GM23338 (cell line): ENCODE measurements at regions not wholly inside any gene's neighbourhood (a gene's known extent, or its start where the extent isn't known, plus 50 kb on each side); places are given as distances from the start of the nearest gene placed in this dataset.

Experiments used
- ATAC-seq: fragments of 200-7000 bp; cut with Tn5 transposase; 3 replicates; pipeline ENCODE4 v1.9.1; 2020
- DNase-seq: peaks from one replicate; pipeline ENCODE4 v3.0.0-alpha.2; 2015; ENCODE audit warnings: low spot score
- H2AFZ ChIP-seq: fragments of 200-600 bp; sonication (generic); 2 replicates; pipeline ENCODE4 v1.8.0; 2016; ENCODE audit warnings: antibody characterized with exemption, mild to moderate bottlenecking, moderate library complexity
- H3F3A ChIP-seq: fragments of 200-600 bp; sonication (generic); replicated peaks from 2 replicates; pipeline ENCODE4 v1.8.0; 2017; ENCODE audit warnings: antibody characterized with exemption, mixed run types, low read depth
- H3K27ac ChIP-seq: fragments of 200-600 bp; sonication (generic); 2 replicates; pipeline ENCODE4 v1.6.1; 2016; ENCODE audit warnings: low read depth
- H3K27me3 ChIP-seq: fragments of 200-600 bp; sonication (generic); 2 replicates; pipeline ENCODE4 v1.8.0; 2016; ENCODE audit warnings: mild to moderate bottlenecking, mixed run types, moderate library complexity; ENCODE audit not compliant: insufficient read depth
- H3K36me3 ChIP-seq: fragments of 200-600 bp; sonication (generic); 2 replicates; pipeline ENCODE4 v1.8.0; 2016; ENCODE audit warnings: mild to moderate bottlenecking; ENCODE audit not compliant: insufficient read depth
- H3K4me1 ChIP-seq: fragments of 200-600 bp; sonication (generic); 2 replicates; pipeline ENCODE4 v1.8.0; 2016; ENCODE audit warnings: mild to moderate bottlenecking, moderate library complexity; ENCODE audit not compliant: insufficient read depth
- H3K4me2 ChIP-seq: fragments of 200-600 bp; sonication (generic); 2 replicates; pipeline ENCODE4 v1.7.1; 2017; ENCODE audit warnings: mixed run types
- H3K4me3 ChIP-seq: fragments of 200-600 bp; sonication (generic); 2 replicates; pipeline ENCODE4 v1.6.1; 2016; ENCODE audit warnings: mixed run types
- H3K79me2 ChIP-seq: fragments of 200-600 bp; sonication (generic); replicated peaks from 2 replicates; pipeline ENCODE4 v1.8.0; 2017; ENCODE audit warnings: mild to moderate bottlenecking; ENCODE audit not compliant: insufficient read depth
- H3K9me2 ChIP-seq: fragments of 200-600 bp; sonication (generic); 2 replicates; pipeline ENCODE4 v1.8.0; 2017; ENCODE audit not compliant: insufficient read depth
- H4K20me1 ChIP-seq: fragments of 200-600 bp; sonication (generic); replicated peaks from 2 replicates; pipeline ENCODE4 v1.8.0; 2017; ENCODE audit warnings: mild to moderate bottlenecking; ENCODE audit not compliant: insufficient read depth
- H3K27ac Mint-ChIP-seq: 2 replicates; pipeline ENCODE4 v1.8.0; 2020; ENCODE audit warnings: inconsistent platforms, mild to moderate bottlenecking, moderate library complexity, mixed read lengths
- H3K27me3 Mint-ChIP-seq: 3 replicates; pipeline ENCODE4 v1.8.0; 2022; ENCODE audit warnings: low read depth, mild to moderate bottlenecking, moderate library complexity, mixed read lengths, inconsistent platforms; ENCODE audit not compliant: insufficient read depth, poor library complexity
- H3K36me3 Mint-ChIP-seq: 3 replicates; pipeline ENCODE4 v1.8.0; 2021; ENCODE audit warnings: low read depth, mild to moderate bottlenecking, inconsistent platforms, moderate library complexity, mixed read lengths
- H3K4me1 Mint-ChIP-seq: 3 replicates; pipeline ENCODE4 v1.8.0; 2020; ENCODE audit warnings: mild to moderate bottlenecking, inconsistent platforms, mixed read lengths
- H3K4me3 Mint-ChIP-seq: 3 replicates; pipeline ENCODE4 v1.8.0; 2021; ENCODE audit warnings: moderate library complexity, mild to moderate bottlenecking, inconsistent platforms, mixed read lengths
- H3K9me3 Mint-ChIP-seq: 3 replicates; pipeline ENCODE4 v1.8.0; 2020; ENCODE audit warnings: moderate library complexity, mild to moderate bottlenecking, inconsistent platforms, mixed read lengths
- CREB1 ChIP-seq: fragments of 250-450 bp; sonication (Bioruptor Pico); IDR thresholded peaks from 2 replicates; pipeline ENCODE4 v1.5.0; 2020; ENCODE audit warnings: low read depth, mild to moderate bottlenecking, moderate library complexity
- CTCF ChIP-seq, 2 experiments: fragments of 200-600 bp in 1 of 2; sonication (generic) in 1 of 2; conservative IDR thresholded peaks; 2 replicates each; pipeline versions ENCODE4 v1.5.1 to v1.6.1; 2016 to 2017; ENCODE audit warnings: antibody characterized with exemption in 2 of 2, low read depth in 2 of 2, mild to moderate bottlenecking in 2 of 2, moderate library complexity in 1 of 2
- ETS1 ChIP-seq: IDR thresholded peaks from 2 replicates; pipeline ENCODE4 v1.6.1; 2016; ENCODE audit warnings: antibody characterized with exemption
- EZH2 ChIP-seq: fragments of 200-600 bp; sonication (generic); IDR thresholded peaks from one replicate; pipeline ENCODE4 v1.8.0; 2017; ENCODE audit warnings: antibody characterized with exemption, mild to moderate bottlenecking, low read depth; ENCODE audit not compliant: unreplicated experiment
- JUNB ChIP-seq: IDR thresholded peaks from one replicate; pipeline ENCODE4 v1.6.1; 2016; ENCODE audit warnings: antibody characterized with exemption; ENCODE audit not compliant: unreplicated experiment
- POLR2AphosphoS5 ChIP-seq: IDR thresholded peaks from 2 replicates; pipeline ENCODE4 v1.6.1; 2016; ENCODE audit warnings: antibody characterized with exemption, low read depth
- REST ChIP-seq: IDR thresholded peaks from one replicate; pipeline ENCODE4 v1.6.1; 2018; ENCODE audit warnings: antibody characterized with exemption; ENCODE audit not compliant: unreplicated experiment
- STAT1 ChIP-seq: IDR thresholded peaks from one replicate; pipeline ENCODE4 v1.6.1; 2016; ENCODE audit warnings: antibody characterized with exemption; ENCODE audit not compliant: unreplicated experiment
- ZNF114 ChIP-seq: fragments of 250-450 bp; sonication (Bioruptor Pico); IDR thresholded peaks from 2 replicates; pipeline ENCODE4 v1.5.0; 2020; ENCODE audit warnings: mild to moderate bottlenecking, moderate library complexity
- ZNF462 ChIP-seq: fragments of 250-450 bp; sonication (Bioruptor Pico); IDR thresholded peaks from 2 replicates; pipeline ENCODE4 v1.5.0; 2020; ENCODE audit warnings: mild to moderate bottlenecking, moderate library complexity

- TF ChIP-seq REST: no peak
- no peak for TF ChIP-seq CTCF (conservative IDR thresholded peaks at IDR 0.05; ENCODE audit: low read depth in 2 of 2)
- TF ChIP-seq EZH2: no peak
- no peak for TF ChIP-seq STAT1
- TF ChIP-seq ZNF114 (CRISPR knock-in tag): no peak
- TF ChIP-seq CREB1 (CRISPR knock-in tag): no peak
- TF ChIP-seq JUNB: no peak
Measured at GRCh38 chr7:51783241-51783640, 466.6 kb upstream of the COBL start (continued).

DNA sequence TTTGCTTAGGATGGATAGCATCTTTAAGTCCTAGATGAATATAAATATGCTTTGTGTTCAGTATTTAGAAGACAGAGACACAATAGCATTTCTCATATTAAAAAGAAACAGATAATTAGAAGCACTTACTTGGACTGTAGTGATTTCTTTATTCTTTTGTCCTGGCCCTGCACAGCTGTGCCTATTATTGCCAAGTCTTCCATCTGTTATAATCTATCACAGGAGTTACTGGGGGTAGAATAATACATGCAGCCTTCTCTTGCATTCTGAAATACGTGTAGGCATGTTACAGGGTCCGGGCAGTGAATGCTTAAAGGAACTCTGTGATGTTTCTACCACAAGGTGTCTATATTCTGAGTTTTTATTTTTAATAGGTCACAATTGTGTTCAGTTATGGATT is 461.5 kb upstream of the COBL start:
- H4K20me1 ChIP-seq: no peaks in the 10 kb centered on the region
- H3K36me3 Mint-ChIP-seq: no peaks in the 10 kb centered on the region
- TF ChIP-seq CTCF (conservative IDR thresholded peaks at IDR 0.05; ENCODE audit: low read depth in 2 of 2) (no peak), STAT1 (no peak), ETS1 (no peak), CREB1 (CRISPR knock-in tag) (no peak), ZNF462 (CRISPR knock-in tag) (no peak), ZNF114 (CRISPR knock-in tag) (no peak), POLR2AphosphoS5 (no peak), EZH2 (no peak), JUNB (no peak)

More for the DNA sequence above, 461.5 kb upstream of the COBL start:
- no peak overlapping the region for H3K4me3 ChIP-seq
- peaks cover 8% of the 10 kb centered on the region; the same call in 1 of the 2 replicates for H3K9me2 ChIP-seq
- no peaks in the 10 kb centered on the region for H3K79me2 ChIP-seq
- peaks cover 14% of the 10 kb centered on the region for H3K4me1 Mint-ChIP-seq
- ATAC-seq: no peak
- no peaks in the 10 kb centered on the region for H3K9me3 Mint-ChIP-seq
- no peaks in the 10 kb centered on the region for H3K36me3 ChIP-seq
- H3K4me3 Mint-ChIP-seq: no peak overlapping the region
- H3K4me2 ChIP-seq: no peak overlapping the region
- H3K27ac ChIP-seq: no peak overlapping the region
- H2AFZ ChIP-seq: no peak overlapping the region
- no peak overlapping the region for H3K27ac Mint-ChIP-seq
- H3K27me3 Mint-ChIP-seq: no peaks in the 10 kb centered on the region
- peaks cover 11% of the 10 kb centered on the region; the same call in 1 of the 2 replicates for H3K4me1 ChIP-seq
- DNase-seq: no peak
- H3F3A ChIP-seq: no peaks in the 10 kb centered on the region
- no peaks in the 10 kb centered on the region for H3K27me3 ChIP-seq
